MM.1S (cell line): ENCODE measurements at regions not wholly inside any gene's neighbourhood (a gene's known extent, or its start where the extent isn't known, plus 50 kb on each side); places are given as distances from the start of the nearest gene placed in this dataset.
"Not testable (repeated sequence)": the region's sequence is repeated elsewhere in the genome, so short reads cannot be mapped to it uniquely, and the experiment has no call there.

Source experiments
- DNase-seq: peaks from one replicate; pipeline ENCODE4 v3.0.0-alpha.2; 2015
- H2AFZ ChIP-seq: fragments of 300-600 bp; sonication (generic); 2 replicates; pipeline ENCODE4 v1.6.0; 2016; ENCODE audit warnings: antibody characterized with exemption, low read length
- H3F3A ChIP-seq: fragments of 300-600 bp; sonication (generic); 2 replicates; pipeline ENCODE4 v1.6.1; 2016; ENCODE audit warnings: mild to moderate bottlenecking, antibody characterized with exemption, low read length, moderate library complexity, mixed read lengths; ENCODE audit not compliant: insufficient read depth
- H3K27ac ChIP-seq: fragments of 300-600 bp; sonication (generic); 2 replicates; pipeline ENCODE4 v1.5.1; 2016; ENCODE audit warnings: mild to moderate bottlenecking, low read length
- H3K27me3 ChIP-seq: fragments of 300-600 bp; sonication (generic); replicated peaks from 2 replicates; pipeline ENCODE4 v1.6.0; 2016; ENCODE audit warnings: low read length; ENCODE audit not compliant: insufficient read depth
- H3K36me3 ChIP-seq: fragments of 300-600 bp; sonication (generic); replicated peaks from 2 replicates; pipeline ENCODE4 v1.6.1; 2016; ENCODE audit warnings: mild to moderate bottlenecking, low read length, mixed read lengths; ENCODE audit not compliant: insufficient read depth
- H3K4me1 ChIP-seq: fragments of 300-600 bp; sonication (generic); 2 replicates; pipeline ENCODE4 v1.6.1; 2016; ENCODE audit warnings: low read length, mixed read lengths
- H3K4me2 ChIP-seq: fragments of 300-600 bp; sonication (generic); 2 replicates; pipeline ENCODE4 v1.6.0; 2016; ENCODE audit warnings: low read depth, low read length
- H3K4me3 ChIP-seq: fragments of 300-600 bp; sonication (generic); 2 replicates; pipeline ENCODE4 v1.5.1; 2016; ENCODE audit warnings: low read length, mixed read lengths
- H3K79me2 ChIP-seq: fragments of 300-600 bp; sonication (generic); 2 replicates; pipeline ENCODE4 v1.6.1; 2016; ENCODE audit warnings: mixed run types, low read length, mixed read lengths
- H3K9ac ChIP-seq: fragments of 300-600 bp; sonication (generic); 2 replicates; pipeline ENCODE4 v1.6.1; 2016; ENCODE audit warnings: low read length, mixed read lengths
- H3K9me2 ChIP-seq: fragments of 300-600 bp; sonication (generic); replicated peaks from 2 replicates; pipeline ENCODE4 v1.6.1; 2016; ENCODE audit warnings: mild to moderate bottlenecking, low read length, mixed read lengths; ENCODE audit not compliant: insufficient read depth
- H3K9me3 ChIP-seq: fragments of 300-600 bp; sonication (generic); replicated peaks from 2 replicates; pipeline ENCODE4 v1.6.1; 2016; ENCODE audit warnings: mild to moderate bottlenecking, low read length, mixed read lengths; ENCODE audit not compliant: insufficient read depth
- H4K20me1 ChIP-seq: fragments of 300-600 bp; sonication (generic); 2 replicates; pipeline ENCODE4 v1.6.1; 2016; ENCODE audit warnings: mild to moderate bottlenecking, low read length, moderate library complexity, mixed read lengths; ENCODE audit not compliant: insufficient read depth
- CTCF ChIP-seq: fragments of 300-600 bp; sonication (generic); IDR thresholded peaks from 2 replicates; pipeline ENCODE4 v1.5.1; 2016; ENCODE audit warnings: antibody characterized with exemption, low read length, mixed read lengths
- EZH2 ChIP-seq: fragments of 300-600 bp; sonication (generic); optimal IDR thresholded peaks from 2 replicates; pipeline ENCODE3; 2017; ENCODE audit warnings: low read depth, mild to moderate bottlenecking, antibody characterized with exemption, low read length, mixed read lengths
- EZH2phosphoT487 ChIP-seq: fragments of 300-600 bp; sonication (generic); IDR thresholded peaks from 2 replicates; pipeline ENCODE4 v1.6.1; 2018; ENCODE audit warnings: antibody characterized with exemption, low read length

- H3K4me1 ChIP-seq, result no peaks in the 10 kb centered on the region
- H3F3A ChIP-seq, result no peaks in the 10 kb centered on the region
- H3K4me3 ChIP-seq, result no peak overlapping the region
- no peaks in the 10 kb centered on the region for H4K20me1 ChIP-seq
- H3K27ac ChIP-seq, result no peak overlapping the region
- H2AFZ ChIP-seq, result no peak overlapping the region
- no peaks in the 10 kb centered on the region for H3K27me3 ChIP-seq
- H3K4me2 ChIP-seq, result no peak overlapping the region
- H3K9me2 ChIP-seq, result no peaks in the 10 kb centered on the region
- H3K9me3 ChIP-seq, result no peaks in the 10 kb centered on the region
- no peaks in the 10 kb centered on the region for H3K79me2 ChIP-seq
- DNase-seq, result no peak
- TF ChIP-seq EZH2, result no peak
- no peak for TF ChIP-seq EZH2phosphoT487
- TF ChIP-seq CTCF, result no peak
- no peaks in the 10 kb centered on the region for H3K36me3 ChIP-seq
- no peak overlapping the region for H3K9ac ChIP-seq
Measured at GRCh38 chr11:38384568-38384967, 1786.5 kb upstream of the RAG2 start.

- Histone ChIP-seq H3K27me3 (no peaks in the 10 kb centered on the region), H4K20me1 (no peaks in the 10 kb centered on the region), H3K4me3 (no peak overlapping the region), H3K9ac (no peak overlapping the region), H3K4me2 (no peak overlapping the region), H2AFZ (no peak overlapping the region), H3K4me1 (no peaks in the 10 kb centered on the region), H3K36me3 (no peaks in the 10 kb centered on the region), H3K9me2 (no peaks in the 10 kb centered on the region; the same call in 1 of the 2 replicates), H3K9me3 (no peaks in the 10 kb centered on the region), H3F3A (no peaks in the 10 kb centered on the region), H3K27ac (no peak overlapping the region), H3K79me2 (no peaks in the 10 kb centered on the region)
- DNase-seq, result no peak
- TF ChIP-seq EZH2 (no peak), EZH2phosphoT487 (no peak), CTCF (no peak)
Measured at GRCh38 chr11:38365274-38365673, 1767.2 kb upstream of the RAG2 start.

- Histone ChIP-seq H3K4me2 (no peak overlapping the region), H3K27me3 (no peaks in the 10 kb centered on the region), H3K36me3 (no peaks in the 10 kb centered on the region), H3K4me1 (no peaks in the 10 kb centered on the region), H3F3A (no peaks in the 10 kb centered on the region), H3K4me3 (no peak overlapping the region), H3K9me3 (no peaks in the 10 kb centered on the region), H2AFZ (no peak overlapping the region), H3K27ac (no peak overlapping the region), H4K20me1 (no peaks in the 10 kb centered on the region), H3K9ac (no peak overlapping the region), H3K9me2 (no peaks in the 10 kb centered on the region; the same call in 1 of the 2 replicates), H3K79me2 (no peaks in the 10 kb centered on the region)
- no peak for TF ChIP-seq EZH2
- DNase-seq, result no peak
Measured at GRCh38 chr11:38356255-38356654, 1758.2 kb upstream of the RAG2 start.

GRCh38 chr11:38345286-38345685 lies 1747.2 kb upstream of the RAG2 start:
- Histone ChIP-seq H3K4me2 (no peak overlapping the region), H3F3A (no peaks in the 10 kb centered on the region), H3K4me1 (no peaks in the 10 kb centered on the region), H2AFZ (no peak overlapping the region), H3K36me3 (no peaks in the 10 kb centered on the region), H3K27ac (no peak overlapping the region), H4K20me1 (no peaks in the 10 kb centered on the region), H3K27me3 (no peaks in the 10 kb centered on the region), H3K79me2 (no peaks in the 10 kb centered on the region), H3K4me3 (no peak overlapping the region), H3K9me3 (no peaks in the 10 kb centered on the region), H3K9me2 (no peaks in the 10 kb centered on the region), H3K9ac (no peak overlapping the region)
- DNase-seq, result no peak
- TF ChIP-seq EZH2, result no peak
- no peak for TF ChIP-seq CTCF
- no peak for TF ChIP-seq EZH2phosphoT487

- H3K79me2 ChIP-seq, H3K27ac ChIP-seq, DNase-seq, H3K9ac ChIP-seq, H3K4me2 ChIP-seq, H3K4me3 ChIP-seq, H3K4me1 ChIP-seq, H3K36me3 ChIP-seq, H4K20me1 ChIP-seq, H2AFZ ChIP-seq, H3K27me3 ChIP-seq, H3F3A ChIP-seq, H3K9me2 ChIP-seq, H3K9me3 ChIP-seq: not testable (repeated sequence)
Measured at GRCh38 chr11:38341612-38342011, 1743.6 kb upstream of the RAG2 start.
